ENCODE measurements at regions not wholly inside any gene's neighbourhood (a gene's known extent, or its start where the extent isn't known, plus 50 kb on each side); places are given as distances from the start of the nearest gene placed in this dataset.

GRCh38 chr4:157984285-157984911 is 188.4 kb downstream of the GASK1B start:
- no peak for TF ChIP-seq CTCF (IDR thresholded peaks at IDR 0.05; ENCODE audit: control insufficient read depth, extremely low read depth, insufficient read depth)
- no peak for DNase-seq (ENCODE audit: low read depth)
- no peak overlapping the region for H3K4me3 ChIP-seq (ENCODE audit: low read depth, low read length)

GRCh38 chr4:157983300-157983699 is 189.5 kb downstream of the GASK1B start:
- no peak for TF ChIP-seq CTCF (IDR thresholded peaks at IDR 0.05; ENCODE audit: control insufficient read depth, extremely low read depth, insufficient read depth)
- DNase-seq (ENCODE audit: low read depth) = no peak

GRCh38 chr4:157980158-157980557 is 192.7 kb downstream of the GASK1B start:
- no peak for TF ChIP-seq CTCF (IDR thresholded peaks at IDR 0.05; ENCODE audit: control insufficient read depth, extremely low read depth, insufficient read depth)

More at GRCh38 chr4:157983300-157983699, 189.5 kb downstream of the GASK1B start:
- H3K4me3 ChIP-seq (ENCODE audit: low read depth, low read length) = no peak overlapping the region

GRCh38 chr4:157978680-157979361 is 194.0 kb downstream of the GASK1B start:
- no peak for DNase-seq (ENCODE audit: low read depth)
- no peak overlapping the region for H3K4me3 ChIP-seq (ENCODE audit: low read depth, low read length)
- peak; percentile 85 for TF ChIP-seq CTCF (IDR thresholded peaks at IDR 0.05; ENCODE audit: control insufficient read depth, extremely low read depth, insufficient read depth)

More at GRCh38 chr4:157980158-157980557, 192.7 kb downstream of the GASK1B start:
- H3K4me3 ChIP-seq (ENCODE audit: low read depth, low read length) = no peak overlapping the region
- no peak for DNase-seq (ENCODE audit: low read depth)

- no peak for TF ChIP-seq CTCF (IDR thresholded peaks at IDR 0.05; ENCODE audit: control insufficient read depth, extremely low read depth, insufficient read depth)
- no peak overlapping the region for H3K4me3 ChIP-seq (ENCODE audit: low read depth, low read length)
- no peak for DNase-seq (ENCODE audit: low read depth)
These were observed 195.7 kb downstream of the GASK1B start for GRCh38 chr4:157977086-157977485.

GRCh38 chr4:157973297-157973696 is 199.5 kb downstream of the GASK1B start:
- no peak overlapping the region for H3K4me3 ChIP-seq (ENCODE audit: low read depth, low read length)
- TF ChIP-seq CTCF (IDR thresholded peaks at IDR 0.05; ENCODE audit: control insufficient read depth, extremely low read depth, insufficient read depth) = no peak
- no peak for DNase-seq (ENCODE audit: low read depth)
